Peyer's patch (tissue), 4 donors: ENCODE measurements at regions not wholly inside any gene's neighbourhood (a gene's known extent, or its start where the extent isn't known, plus 50 kb on each side); places are given as distances from the start of the nearest gene placed in this dataset.

ENCODE experiments used
- POLR2A ChIP-seq, 2 donors: fragments of 450-650 bp; IDR thresholded peaks; one replicate each; pipeline ENCODE4 v1.5.1; 2017; ENCODE audit warnings: antibody characterized with exemption in 2 of 2, mild to moderate bottlenecking in 2 of 2, moderate library complexity in 2 of 2
- TF ChIP-seq, protein P1 (sequence below), 6 experiments: fragments of 450-650 bp in 4 of 6; fragments of 200-600 bp in 2 of 6; sonication (generic) in 1 of 6; IDR thresholded peaks; one replicate each; pipeline ENCODE4 v1.5.1; 2017 to 2019; ENCODE audit warnings: antibody characterized with exemption in 6 of 6, mild to moderate bottlenecking in 3 of 6, moderate library complexity in 1 of 6

DNA sequence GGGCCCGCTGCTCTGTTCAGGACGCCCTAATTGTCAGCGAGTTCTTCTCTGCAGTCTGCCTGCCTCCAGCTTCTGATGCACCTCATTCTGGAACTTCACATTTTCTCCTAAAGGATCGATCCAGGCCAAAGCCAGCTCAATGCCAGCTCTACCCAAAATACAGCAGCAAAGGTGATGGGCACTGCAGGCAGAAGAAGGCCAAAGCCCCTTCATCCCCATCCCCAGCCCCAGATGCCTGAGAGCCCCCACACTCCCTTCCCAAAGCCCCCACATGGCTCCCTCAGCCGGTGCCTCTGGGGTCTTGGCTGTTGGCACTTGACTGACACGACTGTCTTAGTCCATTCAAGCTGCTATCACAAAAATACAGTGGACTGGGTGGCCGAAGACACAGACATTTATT, 410.3 kb downstream of the BRD1 start:
- TF ChIP-seq, protein P1, sequence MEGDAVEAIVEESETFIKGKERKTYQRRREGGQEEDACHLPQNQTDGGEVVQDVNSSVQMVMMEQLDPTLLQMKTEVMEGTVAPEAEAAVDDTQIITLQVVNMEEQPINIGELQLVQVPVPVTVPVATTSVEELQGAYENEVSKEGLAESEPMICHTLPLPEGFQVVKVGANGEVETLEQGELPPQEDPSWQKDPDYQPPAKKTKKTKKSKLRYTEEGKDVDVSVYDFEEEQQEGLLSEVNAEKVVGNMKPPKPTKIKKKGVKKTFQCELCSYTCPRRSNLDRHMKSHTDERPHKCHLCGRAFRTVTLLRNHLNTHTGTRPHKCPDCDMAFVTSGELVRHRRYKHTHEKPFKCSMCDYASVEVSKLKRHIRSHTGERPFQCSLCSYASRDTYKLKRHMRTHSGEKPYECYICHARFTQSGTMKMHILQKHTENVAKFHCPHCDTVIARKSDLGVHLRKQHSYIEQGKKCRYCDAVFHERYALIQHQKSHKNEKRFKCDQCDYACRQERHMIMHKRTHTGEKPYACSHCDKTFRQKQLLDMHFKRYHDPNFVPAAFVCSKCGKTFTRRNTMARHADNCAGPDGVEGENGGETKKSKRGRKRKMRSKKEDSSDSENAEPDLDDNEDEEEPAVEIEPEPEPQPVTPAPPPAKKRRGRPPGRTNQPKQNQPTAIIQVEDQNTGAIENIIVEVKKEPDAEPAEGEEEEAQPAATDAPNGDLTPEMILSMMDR (IDR thresholded peaks at IDR 0.05) = no peak
- TF ChIP-seq POLR2A (IDR thresholded peaks at IDR 0.05) = no peak
